Forelimb muscle (tissue), 1 donor: ENCODE measurements at regions not wholly inside any gene's neighbourhood (a gene's known extent, or its start where the extent isn't known, plus 50 kb on each side); places are given as distances from the start of the nearest gene placed in this dataset.

Experiments
- DNase-seq: peaks from one replicate; pipeline ENCODE4 v3.0.0-alpha.2; 2013; ENCODE audit warnings: low read depth

DNA sequence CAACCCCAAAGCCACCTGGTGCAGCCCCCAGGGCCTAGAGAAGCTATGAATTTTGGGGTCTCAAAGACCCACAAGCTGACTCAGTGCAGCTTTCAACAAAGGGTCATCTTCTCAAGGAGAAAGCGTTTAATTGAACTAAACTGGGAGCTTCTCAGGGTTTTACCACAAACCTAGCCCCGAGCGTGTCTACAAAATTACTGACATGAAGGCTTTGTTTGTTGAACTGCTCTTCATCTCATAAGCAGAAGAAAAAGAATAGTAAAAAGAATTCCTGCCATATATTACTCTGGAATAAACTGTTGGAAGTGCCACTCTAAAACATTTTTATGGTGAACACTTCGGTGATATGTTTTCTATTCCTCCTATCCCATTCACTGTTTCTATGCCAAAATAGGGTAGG, 50.8 kb upstream of the INCENP start:
- no peak for DNase-seq

DNA sequence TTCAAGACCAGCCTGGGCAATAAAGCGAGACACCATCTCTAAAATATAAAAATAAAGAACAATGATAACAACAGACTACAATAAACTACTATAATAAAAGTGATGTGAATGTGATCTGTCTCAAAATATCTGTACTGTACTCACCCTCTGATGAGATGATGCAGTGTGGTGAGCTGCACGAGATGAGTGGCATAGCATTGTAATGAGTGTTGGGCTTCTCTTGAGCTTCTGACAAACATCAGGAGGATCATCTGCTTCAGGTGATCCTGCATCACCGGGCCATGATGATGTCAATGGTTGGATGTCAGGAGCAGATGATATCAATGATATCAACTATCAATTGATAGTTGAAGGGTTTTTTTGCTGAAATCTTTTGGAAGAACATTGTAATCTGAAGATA, 52.4 kb upstream of the INCENP start:
- no peak for DNase-seq

DNA sequence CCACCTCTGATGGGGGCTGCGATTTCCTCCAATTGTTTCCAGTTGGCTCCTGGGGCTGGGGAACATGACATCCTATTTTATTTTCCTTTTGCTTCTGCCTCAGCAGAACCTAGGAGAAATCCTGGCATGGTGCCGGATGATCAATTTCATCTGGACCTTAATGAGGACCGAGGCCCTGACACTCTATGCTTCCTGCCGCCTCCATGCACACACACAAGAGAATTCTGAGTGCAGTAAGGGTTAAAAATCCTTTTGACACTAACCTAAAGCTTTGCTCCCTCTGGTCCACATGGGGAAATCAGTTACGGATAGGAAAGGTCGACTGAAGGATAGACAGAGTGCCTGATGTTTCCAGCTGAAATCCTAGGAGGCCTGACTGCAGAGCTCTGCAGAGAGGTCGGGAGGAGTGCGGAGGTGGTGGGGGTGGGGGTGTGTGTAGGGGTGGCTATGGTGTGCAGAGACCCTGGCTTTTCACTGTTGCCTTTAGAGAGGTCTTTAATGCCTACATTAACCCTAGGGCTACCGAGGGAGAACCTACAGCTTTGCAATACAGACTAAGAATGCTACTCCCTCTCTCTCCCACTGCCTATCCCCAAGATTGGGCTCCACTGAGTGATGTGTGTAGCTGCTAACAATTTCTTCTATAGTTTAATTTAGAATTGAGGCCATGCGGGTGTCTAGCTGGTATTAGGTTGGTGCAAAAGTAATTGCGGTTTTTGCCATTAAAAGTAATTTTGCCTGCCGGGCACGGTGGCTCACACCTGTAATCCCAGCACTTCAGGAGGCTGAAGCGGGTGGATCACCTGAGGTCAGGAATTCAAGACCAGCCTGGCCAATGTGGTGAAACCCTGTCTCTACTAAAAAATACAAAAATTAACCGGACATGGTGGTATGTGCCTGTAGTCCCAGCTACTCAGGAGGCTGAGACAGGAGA, 53.6 kb upstream of the INCENP start:
- DNase-seq, result no peak

DNA sequence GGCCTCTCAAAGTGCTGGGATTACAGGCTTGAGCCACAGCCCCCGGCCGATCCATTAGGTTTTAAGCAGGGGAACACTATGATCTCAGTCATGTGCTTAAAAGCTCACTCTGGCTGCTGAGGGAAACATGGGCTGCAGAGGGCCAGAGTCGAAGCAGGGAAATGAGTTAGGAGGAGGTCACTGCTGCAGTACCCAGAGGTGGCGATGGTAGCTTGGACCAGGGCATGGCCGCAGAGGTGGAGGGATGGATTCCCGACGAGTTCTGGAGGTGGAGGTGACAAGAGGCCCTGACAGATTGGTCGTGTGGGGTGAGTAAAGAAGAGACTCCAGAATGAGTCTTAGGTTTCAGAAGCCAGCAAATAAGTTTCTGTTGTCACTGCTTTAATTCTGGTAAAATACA, 54.4 kb upstream of the INCENP start:
- no peak for DNase-seq

DNA sequence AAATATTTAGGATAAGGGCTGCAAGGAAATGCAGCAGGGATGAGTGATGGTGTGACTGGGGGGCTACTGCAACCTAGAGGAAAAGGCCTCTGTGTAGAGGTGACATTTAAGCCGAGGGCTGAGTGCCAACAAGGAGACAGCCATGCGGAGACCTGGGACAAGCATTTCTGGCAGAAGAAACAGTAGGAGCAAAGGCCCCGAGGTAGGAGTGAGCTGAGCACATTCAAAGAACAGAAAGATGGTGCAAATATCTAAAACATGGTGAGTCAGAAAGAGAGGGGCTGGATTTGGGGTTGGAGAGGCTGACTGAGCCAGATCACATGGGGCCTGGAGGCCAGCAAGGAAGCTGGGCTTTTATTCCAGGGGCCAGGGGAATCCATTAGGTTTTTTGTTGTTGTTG, 55.1 kb upstream of the INCENP start:
- no peak for DNase-seq

DNA sequence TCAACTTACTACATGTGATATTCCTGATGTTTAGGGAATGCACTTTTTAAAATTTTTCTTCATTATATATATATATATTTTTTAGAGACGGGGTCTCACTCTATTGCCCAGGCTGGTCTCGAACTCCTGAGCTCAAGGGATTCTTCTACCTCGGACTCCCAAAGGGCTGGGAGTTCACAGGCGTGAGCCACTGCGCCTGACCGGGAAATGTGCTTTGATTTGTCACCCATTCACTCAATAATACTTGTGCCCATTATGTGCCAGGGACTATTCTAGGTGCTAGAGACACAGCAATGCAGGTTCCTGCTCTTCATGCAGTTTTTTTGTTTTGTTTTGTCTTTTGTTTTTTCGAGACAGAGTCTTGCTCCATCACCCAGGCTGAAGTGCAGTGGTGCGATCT, 56.1 kb upstream of the INCENP start:
- DNase-seq, result no peak

DNA sequence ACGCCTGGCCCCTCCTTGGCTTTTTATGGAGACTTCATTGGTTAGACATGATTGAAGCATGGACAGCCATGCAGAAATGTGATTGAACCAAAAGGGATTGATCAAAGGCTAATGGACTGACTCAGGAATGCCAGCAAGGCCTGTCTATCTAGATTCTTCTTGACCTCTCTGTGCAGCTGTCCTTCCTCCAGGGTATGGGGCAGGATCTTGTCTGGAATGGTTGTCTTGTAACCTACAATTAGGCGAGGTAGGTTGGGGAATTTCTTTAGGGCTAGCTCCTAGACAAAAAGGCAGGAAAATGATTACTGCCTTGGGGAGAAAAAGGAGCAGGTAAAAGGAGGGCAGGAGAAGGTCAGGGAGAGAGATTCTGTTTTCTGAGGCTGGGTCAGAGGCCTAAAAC, 59.6 kb upstream of the INCENP start:
- DNase-seq, result no peak

DNA sequence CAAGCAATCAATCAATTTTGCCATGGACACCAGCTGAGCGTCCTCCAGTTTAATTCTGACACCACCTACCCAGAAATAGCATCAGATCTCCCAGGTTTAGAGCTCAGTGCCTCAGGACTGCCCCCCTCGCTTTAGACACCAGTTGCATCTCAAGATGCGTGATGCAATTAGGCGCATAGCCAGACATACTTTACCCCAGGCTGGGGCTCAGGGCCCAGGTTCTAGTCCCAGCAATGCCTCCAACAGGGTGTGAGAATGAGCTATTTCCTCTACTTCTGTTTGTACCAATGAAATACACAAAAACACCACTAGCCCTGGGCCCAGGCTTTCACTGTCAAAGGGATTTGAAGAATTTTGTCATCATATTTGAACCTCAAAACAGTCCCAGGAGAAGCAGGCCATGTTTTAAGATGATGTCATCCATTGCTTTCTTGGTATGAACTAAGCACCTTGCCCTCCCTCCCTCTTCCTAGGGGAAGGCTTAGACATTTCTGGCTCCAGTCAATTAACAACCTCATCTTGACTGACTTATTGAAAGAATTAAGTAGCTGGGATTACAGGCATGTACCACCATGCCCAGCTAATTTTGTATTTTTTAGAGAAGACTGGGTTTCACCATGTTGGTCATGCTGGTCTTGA, 61.5 kb upstream of the INCENP start:
- no peak for DNase-seq

DNA sequence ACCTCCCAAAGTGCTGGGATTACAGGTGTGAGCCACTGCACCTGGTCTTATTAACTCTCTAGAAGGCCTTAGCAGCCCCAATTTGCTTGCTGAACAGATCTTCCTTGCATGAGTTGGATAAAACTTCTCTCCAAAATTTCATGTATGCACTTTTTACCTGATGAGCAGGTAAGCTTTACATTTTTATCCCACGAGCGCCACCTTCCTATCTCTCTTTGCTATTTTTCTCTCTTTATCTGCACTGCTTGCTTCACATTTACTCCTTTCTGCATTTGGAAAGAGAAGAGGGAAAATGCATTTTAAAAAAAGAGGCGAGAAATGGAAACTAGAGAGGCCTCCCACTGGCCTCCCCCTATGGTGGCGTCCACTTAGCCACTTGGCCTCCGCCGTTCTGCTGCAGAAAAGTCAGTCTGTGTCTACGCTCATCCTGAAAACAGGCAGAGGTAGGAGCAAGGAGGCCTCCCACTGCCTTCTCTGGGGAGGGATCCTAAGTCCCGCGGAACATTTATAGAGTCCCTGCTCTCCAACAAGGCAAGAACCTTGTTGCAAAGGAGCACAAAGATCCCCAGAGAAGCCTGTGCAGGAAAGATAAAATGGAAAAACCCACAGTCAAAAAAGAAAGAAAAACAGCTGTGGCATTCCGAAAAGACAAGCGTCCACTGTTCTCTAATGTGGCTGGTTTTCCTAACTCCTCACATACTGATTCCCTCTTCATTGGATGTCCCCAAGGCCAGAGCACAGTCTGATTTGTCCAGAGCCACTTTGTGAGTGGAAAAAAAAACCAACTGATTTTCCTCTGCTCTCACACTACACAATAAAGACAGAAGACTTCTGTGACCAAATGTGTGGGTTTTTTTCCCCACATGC, 62.2 kb upstream of the INCENP start:
- no peak for DNase-seq

DNA sequence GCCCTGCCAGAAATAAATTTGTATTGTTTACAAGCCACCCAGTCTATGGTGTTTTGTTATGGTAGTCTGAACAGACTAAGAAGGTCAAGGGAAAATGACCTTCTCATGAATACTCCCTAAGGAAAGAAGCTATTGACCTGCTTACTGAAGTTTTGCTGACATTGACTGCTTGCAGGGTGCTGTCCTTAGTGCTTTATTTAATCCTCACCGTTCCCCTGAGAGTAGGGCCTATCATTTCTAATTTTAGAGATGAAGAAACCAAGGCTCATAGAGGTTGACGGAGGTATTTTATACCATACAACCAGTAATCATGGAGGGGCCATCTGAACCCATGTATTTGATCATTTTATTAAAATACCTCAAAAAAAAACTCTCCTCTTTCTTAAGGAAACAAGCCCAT, 66.7 kb upstream of the INCENP start:
- DNase-seq, result no peak

DNA sequence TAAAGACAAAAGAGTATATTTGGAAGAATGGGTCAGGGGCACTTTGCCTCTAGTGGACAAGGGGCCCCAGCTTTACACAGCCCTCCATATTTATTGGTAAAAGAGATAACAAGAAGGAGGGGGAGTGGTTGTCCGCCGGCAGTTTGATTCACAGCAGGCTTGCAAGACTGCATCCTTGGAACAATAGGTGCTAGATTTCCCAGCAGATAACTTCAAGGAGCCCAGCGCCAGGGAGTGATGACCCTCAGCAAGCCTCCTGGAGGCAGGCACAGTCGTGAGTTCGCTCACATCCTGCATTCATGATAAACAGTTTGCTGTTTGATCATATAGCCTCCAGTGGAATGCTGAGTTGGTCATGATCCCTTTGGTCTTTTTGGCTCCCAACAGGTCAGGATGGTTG, 67.8 kb upstream of the INCENP start:
- no peak for DNase-seq

DNA sequence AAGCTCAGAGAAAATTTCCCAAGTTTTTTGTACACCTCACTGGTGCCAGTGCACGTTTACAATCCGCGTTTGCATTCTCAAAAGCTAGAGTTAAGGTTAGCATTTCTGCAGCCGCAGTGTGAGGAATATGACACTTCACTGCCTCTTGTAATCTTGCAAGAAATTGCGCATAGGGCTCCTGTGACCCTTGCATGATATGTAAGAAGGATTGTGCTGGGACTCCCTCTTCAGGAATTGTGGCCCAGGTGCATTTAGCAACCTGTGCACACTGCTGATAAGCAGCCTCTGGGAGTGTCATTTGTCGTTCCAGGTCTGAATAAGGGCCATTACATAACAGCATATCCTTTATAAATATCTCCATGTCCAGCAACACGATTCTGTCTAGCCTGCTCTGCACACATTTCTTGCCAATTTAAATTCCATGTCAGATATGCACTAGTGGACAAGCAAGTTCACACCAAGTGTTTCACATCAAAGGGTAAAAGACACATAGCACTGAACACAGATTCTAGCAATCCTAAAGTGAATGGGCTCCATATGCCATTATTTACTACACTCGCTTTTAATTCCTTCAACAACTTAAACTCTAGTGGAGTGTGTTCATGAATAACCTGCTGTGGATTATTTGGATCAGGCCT, 69.2 kb upstream of the INCENP start:
- DNase-seq, result no peak

DNA sequence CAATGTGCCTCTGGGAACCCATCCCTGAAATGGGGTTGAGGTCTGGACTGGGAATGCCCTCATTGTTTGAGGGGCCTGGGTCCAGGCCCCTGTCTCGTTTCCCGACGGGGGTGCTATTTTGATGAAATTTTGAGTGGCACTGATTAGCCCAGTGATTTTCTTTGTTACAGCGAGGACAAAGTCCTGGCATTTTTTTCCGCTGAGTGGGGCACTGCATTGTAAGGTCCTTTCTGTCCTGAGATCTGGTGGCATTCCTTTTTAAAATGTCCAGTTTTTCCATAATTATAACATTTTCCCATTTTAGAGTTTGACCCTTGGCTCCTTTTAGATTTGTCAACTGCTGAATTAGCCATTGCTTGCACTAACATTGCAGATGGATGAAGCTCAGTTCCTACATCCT, 69.7 kb upstream of the INCENP start:
- DNase-seq, result no peak

DNA sequence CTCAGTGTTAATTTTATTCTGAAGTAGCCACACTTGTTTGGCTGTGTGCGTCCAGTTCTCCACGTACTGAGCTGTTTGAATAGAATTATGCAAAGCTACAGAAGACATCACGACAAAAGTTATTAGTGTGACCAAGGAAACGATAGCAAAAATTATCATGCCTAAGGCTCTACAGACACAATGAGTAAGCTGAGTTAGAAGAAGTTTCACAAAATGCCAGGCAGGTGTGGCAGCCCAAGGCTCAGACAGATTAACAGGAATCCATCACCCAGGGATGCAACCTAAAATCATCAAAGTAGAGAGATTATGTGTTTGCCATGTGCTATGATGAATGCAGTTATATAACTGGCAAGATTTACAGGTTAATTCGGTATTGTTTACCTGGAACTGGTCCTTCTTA, 73.1 kb upstream of the INCENP start:
- DNase-seq, result no peak

DNA sequence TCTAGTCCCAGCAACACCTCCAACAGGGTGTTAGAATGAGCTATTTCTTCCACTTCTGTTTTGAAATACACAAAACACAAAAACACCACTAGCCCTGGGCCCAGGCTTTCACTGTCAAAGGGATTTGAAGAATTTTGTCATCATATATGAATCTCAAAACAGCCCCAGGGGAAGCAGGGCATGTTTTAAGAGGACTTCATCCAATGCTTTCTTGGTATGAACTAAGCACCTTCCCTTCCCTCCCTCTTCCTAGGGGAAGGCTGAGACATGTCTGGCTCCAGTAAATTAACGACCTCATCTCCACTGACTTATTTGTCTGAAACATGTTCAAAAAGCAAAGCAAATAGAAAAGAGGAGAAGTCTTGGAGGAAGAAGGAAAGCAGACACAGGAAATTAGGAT, 75.7 kb upstream of the INCENP start:
- no peak for DNase-seq

DNA sequence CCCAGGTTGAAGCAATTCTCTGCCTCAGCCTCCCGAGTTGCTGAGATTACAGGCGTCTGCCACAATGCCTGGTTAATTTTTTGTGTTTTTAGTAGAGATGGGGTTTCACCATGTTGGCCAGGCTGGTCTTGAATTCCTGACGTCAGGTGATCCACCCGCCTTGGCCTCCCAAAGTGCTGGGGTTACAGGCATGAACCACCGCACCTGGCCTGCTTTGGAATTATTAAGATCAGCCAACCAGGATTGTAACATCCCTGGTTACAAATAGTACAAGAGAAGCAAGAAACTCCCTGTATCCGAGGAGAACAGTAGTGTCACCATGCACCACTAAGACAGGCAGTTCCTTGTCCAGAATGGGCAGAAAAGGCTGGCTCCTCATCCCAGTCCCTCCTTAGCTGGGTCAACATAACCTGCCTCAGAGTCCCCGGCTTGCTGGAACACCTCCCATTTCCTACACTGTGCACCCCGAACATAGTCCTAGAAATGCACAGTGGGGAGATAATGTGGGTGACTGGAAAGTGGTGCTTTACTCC, 77.2 kb upstream of the INCENP start:
- DNase-seq, result no peak

DNA sequence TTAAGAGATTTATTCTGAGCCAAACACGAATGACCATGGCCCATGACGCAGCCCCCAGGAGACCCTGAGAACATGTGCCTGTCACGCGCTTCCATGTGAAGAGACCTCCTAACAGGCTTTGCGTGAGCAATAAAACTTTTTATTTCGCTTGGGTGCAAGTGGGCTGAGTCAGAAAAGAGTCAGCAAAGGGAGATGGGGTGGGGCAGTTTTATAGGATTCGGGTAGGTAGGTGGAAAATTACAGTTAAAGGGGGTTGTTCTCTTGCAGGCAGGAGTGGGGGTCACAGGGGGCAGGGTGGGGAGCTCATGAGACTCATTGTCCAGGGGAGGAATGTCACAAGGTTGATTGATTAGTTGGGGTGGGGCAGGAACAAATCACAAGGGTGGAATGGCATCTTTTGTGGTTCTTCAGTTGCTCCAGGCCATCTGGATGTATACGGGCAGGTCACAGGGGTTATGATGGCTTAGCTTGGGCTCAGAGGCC, 77.2 kb upstream of the FTH1 start:
- DNase-seq, result no peak

DNA sequence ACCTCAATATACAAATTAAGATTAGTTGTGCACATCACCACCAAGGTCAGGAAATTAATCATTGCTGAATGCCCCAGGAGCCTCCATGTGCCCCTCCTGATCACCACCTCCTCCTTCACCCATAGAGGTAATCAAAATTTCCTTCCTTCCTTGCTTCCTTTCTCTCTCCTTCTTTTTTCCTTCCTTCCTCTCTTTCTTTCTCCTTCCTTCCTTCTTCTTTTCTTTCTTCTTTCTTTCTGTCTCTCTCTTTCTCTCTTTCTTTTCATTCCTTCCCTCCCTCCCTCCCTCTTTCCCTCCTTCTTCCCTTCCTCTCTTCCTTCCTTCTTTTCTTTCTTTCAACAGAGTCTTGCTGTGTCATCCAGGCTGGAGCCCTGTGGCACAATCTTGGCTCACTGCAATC, 67.9 kb upstream of the FTH1 start:
- no peak for DNase-seq

DNA sequence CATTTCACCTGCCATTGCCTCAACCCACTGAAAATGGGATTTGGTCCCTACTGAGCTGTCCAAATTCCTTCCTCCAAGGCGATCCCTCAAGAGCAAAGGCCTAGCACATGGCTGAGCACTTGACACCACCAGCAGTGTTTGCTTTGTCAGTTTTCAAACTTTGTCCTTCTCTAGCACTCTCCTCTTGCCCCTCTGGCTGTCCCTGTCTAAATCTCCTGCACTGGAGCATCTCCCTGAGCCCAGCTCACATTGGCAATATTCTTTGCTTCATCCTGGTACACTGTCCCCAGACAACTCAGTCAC, 66.6 kb upstream of the FTH1 start:
- no peak for DNase-seq

DNA sequence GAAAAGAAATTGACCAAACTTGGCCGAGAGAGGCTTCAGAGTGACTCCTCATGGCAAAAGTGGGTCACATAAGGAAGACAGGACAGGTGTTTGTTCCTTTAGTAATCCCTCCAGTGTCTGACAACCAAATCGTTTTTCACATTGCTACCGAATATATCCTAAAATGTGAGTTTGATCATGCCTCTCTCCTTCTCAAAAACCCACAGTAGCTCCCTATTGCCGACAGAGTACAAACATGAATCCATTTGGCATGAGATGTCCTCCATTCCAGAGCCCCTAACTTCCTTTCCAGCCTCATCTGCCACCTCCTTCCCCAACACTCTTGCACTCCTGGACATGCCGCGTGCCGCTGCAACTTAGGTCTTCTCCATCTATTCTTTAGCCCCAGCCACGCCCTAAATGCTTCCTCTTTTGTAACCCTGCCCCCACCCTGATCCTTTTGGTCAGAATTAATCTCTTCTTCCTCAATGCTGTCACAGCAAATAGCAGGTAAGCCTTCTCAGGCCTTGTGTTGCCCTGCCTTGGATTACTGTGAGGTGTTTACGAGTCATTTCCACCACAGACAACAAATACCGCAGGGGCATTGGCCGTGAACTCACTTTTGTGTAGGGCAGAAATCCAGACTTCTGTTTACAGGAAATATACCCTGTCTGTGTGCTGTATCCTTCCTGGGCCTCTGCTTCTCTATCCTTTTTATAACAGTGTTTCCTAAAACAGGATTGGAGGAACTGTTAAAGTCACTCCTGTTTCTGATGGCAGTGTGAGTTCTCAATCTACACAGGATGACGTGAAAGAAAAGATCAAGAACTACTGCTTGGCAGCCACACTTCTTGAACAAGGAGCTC, 66.0 kb upstream of the FTH1 start:
- DNase-seq, result no peak
